ENCODE measurements at regions not wholly inside any gene's neighbourhood (a gene's known extent, or its start where the extent isn't known, plus 50 kb on each side); places are given as distances from the start of the nearest gene placed in this dataset.
"Not testable (repeated sequence)": the region's sequence is repeated elsewhere in the genome, so short reads cannot be mapped to it uniquely, and the experiment has no call there.

DNA sequence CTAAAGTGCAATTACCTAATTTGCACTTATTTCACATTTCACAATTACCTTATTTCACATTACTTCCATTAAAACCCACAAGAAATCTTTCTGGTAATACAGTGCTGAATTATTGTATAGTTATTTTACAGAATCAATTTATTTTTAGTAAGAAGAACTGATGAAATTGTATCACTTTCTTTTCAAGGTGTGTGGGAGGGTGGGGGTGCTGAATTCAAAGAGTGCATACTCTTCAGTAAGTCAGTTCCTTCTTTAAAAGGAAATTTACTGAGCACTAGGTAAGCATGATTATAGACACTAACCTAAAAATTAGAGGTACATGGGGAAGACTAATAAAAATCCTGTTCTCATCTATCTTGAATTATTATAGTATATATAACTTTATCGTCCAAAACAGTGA is 731.6 kb upstream of the ADGRL4 start:
- Histone ChIP-seq H3K36me3 (ENCODE audit: insufficient read depth, low read length) (no peaks in the 10 kb centered on the region), H3K27me3 (ENCODE audit: control insufficient read depth in 1 of 2, insufficient read depth in 2 of 2, low read length in 2 of 2) (no peaks in the 10 kb centered on the region), H3K27ac (ENCODE audit: low read depth, low read length) (no peak overlapping the region), H3K9me3 (ENCODE audit: low read length) (no peaks in the 10 kb centered on the region), H3K9ac (ENCODE audit: low read length) (no peak overlapping the region), H3K4me3 (ENCODE audit: low read depth in 1 of 2, low read length in 2 of 2) (no peak overlapping the region), H3K4me1 (ENCODE audit: insufficient read depth, low read length) (no peaks in the 10 kb centered on the region)

DNA sequence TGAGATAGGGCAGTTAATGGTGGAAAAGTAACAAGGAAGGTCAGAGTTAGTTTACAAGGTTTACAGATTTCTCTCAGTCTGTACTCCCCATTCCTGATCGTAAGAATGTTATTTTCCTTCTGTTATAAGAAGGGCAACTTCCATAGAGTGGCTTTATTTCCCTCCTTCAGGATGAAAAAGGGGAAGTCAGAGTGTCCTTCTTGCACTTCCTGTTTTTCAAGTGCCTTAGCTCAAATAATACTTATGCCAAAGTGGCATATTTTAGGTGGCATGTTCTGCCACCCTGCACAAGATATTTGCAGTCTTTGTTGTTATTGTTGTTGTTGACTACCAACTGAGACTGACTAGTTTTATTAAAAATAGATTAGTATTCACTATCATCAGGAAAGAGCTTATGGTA is 730.7 kb upstream of the ADGRL4 start:
- Histone ChIP-seq H3K4me1 (ENCODE audit: insufficient read depth, low read length) (no peaks in the 10 kb centered on the region), H3K27ac (ENCODE audit: low read depth, low read length) (no peak overlapping the region), H3K27me3 (ENCODE audit: control insufficient read depth in 1 of 2, insufficient read depth in 2 of 2, low read length in 2 of 2) (no peaks in the 10 kb centered on the region), H3K4me3 (ENCODE audit: low read depth in 1 of 2, low read length in 2 of 2) (no peak overlapping the region), H3K9me3 (ENCODE audit: low read length) (no peaks in the 10 kb centered on the region), H3K9ac (ENCODE audit: low read length) (no peak overlapping the region), H3K36me3 (ENCODE audit: insufficient read depth, low read length) (no peaks in the 10 kb centered on the region)

- Histone ChIP-seq H3K27ac (ENCODE audit: low read depth, low read length) (no peak overlapping the region), H3K9me3 (ENCODE audit: low read length) (no peaks in the 10 kb centered on the region), H3K36me3 (ENCODE audit: insufficient read depth, low read length) (no peaks in the 10 kb centered on the region), H3K4me3 (ENCODE audit: low read depth in 1 of 2, low read length in 2 of 2) (no peak overlapping the region), H3K9ac (ENCODE audit: low read length) (no peak overlapping the region), H3K4me1 (ENCODE audit: insufficient read depth, low read length) (no peaks in the 10 kb centered on the region), H3K27me3 (ENCODE audit: control insufficient read depth in 1 of 2, insufficient read depth in 2 of 2, low read length in 2 of 2) (no peaks in the 10 kb centered on the region)
Measured at GRCh38 chr1:79732950-79733349, 726.4 kb upstream of the ADGRL4 start.

DNA sequence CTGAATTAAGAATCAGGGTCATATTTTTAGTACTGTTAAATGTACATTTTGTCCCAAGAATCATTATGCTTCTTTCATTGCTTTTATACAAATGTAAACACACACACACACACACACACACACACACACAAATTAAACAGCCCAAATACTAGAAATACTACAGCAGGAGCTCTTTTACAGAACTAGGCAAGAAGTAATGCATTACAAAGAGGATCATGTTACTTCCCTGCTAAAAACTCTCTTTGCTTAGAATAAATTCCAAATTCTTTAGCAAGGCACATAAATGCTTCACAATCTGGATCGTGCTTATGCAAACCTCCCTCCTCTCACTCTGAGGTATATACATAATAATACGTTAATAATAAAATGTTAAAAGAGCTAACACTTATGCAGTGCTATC is 720.4 kb upstream of the ADGRL4 start:
- Histone ChIP-seq H3K9me3 (ENCODE audit: low read length) (no peaks in the 10 kb centered on the region), H3K4me3 (ENCODE audit: low read depth in 1 of 2, low read length in 2 of 2) (no peak overlapping the region), H3K36me3 (ENCODE audit: insufficient read depth, low read length) (no peaks in the 10 kb centered on the region), H3K9ac (ENCODE audit: low read length) (no peak overlapping the region), H3K27me3 (ENCODE audit: control insufficient read depth in 1 of 2, insufficient read depth in 2 of 2, low read length in 2 of 2) (no peaks in the 10 kb centered on the region), H3K4me1 (ENCODE audit: insufficient read depth, low read length) (no peaks in the 10 kb centered on the region), H3K27ac (ENCODE audit: low read depth, low read length) (no peak overlapping the region)

- Histone ChIP-seq H3K9me3 (ENCODE audit: low read length) (no peaks in the 10 kb centered on the region), H3K27ac (ENCODE audit: low read depth, low read length) (no peak overlapping the region), H3K4me1 (ENCODE audit: insufficient read depth, low read length) (no peaks in the 10 kb centered on the region), H3K36me3 (ENCODE audit: insufficient read depth, low read length) (no peaks in the 10 kb centered on the region), H3K27me3 (ENCODE audit: control insufficient read depth in 1 of 2, insufficient read depth in 2 of 2, low read length in 2 of 2) (no peaks in the 10 kb centered on the region), H3K9ac (ENCODE audit: low read length) (no peak overlapping the region), H3K4me3 (ENCODE audit: low read depth in 1 of 2, low read length in 2 of 2) (no peak overlapping the region)
Measured at GRCh38 chr1:79726321-79726720, 719.8 kb upstream of the ADGRL4 start.

GRCh38 chr1:79716447-79716846 is 709.9 kb upstream of the ADGRL4 start:
- Histone ChIP-seq H3K4me1 (ENCODE audit: insufficient read depth, low read length) (no peaks in the 10 kb centered on the region), H3K36me3 (ENCODE audit: insufficient read depth, low read length) (no peaks in the 10 kb centered on the region), H3K4me3 (ENCODE audit: low read depth in 1 of 2, low read length in 2 of 2) (no peak overlapping the region), H3K9ac (ENCODE audit: low read length) (no peak overlapping the region), H3K27me3 (ENCODE audit: control insufficient read depth in 1 of 2, insufficient read depth in 2 of 2, low read length in 2 of 2) (no peaks in the 10 kb centered on the region), H3K9me3 (ENCODE audit: low read length) (no peaks in the 10 kb centered on the region), H3K27ac (ENCODE audit: low read depth, low read length) (no peak overlapping the region)

- no peaks in the 10 kb centered on the region for H3K4me1 ChIP-seq (ENCODE audit: insufficient read depth, low read length)
- H3K36me3 ChIP-seq (ENCODE audit: insufficient read depth, low read length) = no peaks in the 10 kb centered on the region
- no peaks in the 10 kb centered on the region for H3K27me3 ChIP-seq (ENCODE audit: control insufficient read depth in 1 of 2, insufficient read depth in 2 of 2, low read length in 2 of 2)
- no peak overlapping the region for H3K27ac ChIP-seq (ENCODE audit: low read depth, low read length)
- H3K9me3 ChIP-seq (ENCODE audit: low read length) = no peaks in the 10 kb centered on the region
- no peak overlapping the region for H3K9ac ChIP-seq (ENCODE audit: low read length)
- no peak overlapping the region for H3K4me3 ChIP-seq (ENCODE audit: low read depth in 1 of 2, low read length in 2 of 2)
Measured at GRCh38 chr1:79714664-79715063, 708.1 kb upstream of the ADGRL4 start.

DNA sequence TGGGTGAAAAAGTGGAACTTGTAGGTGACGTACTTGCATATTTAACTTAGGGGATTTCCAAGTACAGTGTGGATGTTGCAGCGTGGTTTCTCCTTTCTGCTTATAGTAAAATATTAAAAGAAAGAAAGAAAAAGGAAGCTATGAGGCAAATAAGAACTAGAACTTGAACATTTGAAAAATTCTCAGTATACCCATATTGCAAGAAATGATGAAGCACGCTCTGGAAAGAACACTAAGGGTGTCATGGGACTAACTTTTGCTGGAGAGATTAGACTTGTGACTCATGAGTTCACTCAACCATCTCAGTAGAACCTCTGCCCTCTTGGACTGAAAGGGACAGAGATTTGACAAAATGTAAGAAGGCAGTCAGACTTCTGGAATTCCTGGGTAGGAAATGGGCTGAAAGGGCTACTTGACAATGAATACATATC is 704.5 kb upstream of the ADGRL4 start:
- H3K36me3 ChIP-seq (ENCODE audit: insufficient read depth, low read length) = no peaks in the 10 kb centered on the region
- no peak overlapping the region for H3K9ac ChIP-seq (ENCODE audit: low read length)
- no peaks in the 10 kb centered on the region for H3K4me1 ChIP-seq (ENCODE audit: insufficient read depth, low read length)
- no peaks in the 10 kb centered on the region for H3K27me3 ChIP-seq (ENCODE audit: control insufficient read depth in 1 of 2, insufficient read depth in 2 of 2, low read length in 2 of 2)
- H3K9me3 ChIP-seq (ENCODE audit: low read length) = no peaks in the 10 kb centered on the region
- no peak overlapping the region for H3K27ac ChIP-seq (ENCODE audit: low read depth, low read length)
- no peak overlapping the region for H3K4me3 ChIP-seq (ENCODE audit: low read depth in 1 of 2, low read length in 2 of 2)

- Histone ChIP-seq H3K4me1 (ENCODE audit: insufficient read depth, low read length) (no peaks in the 10 kb centered on the region), H3K27ac (ENCODE audit: low read depth, low read length) (no peak overlapping the region), H3K36me3 (ENCODE audit: insufficient read depth, low read length) (no peaks in the 10 kb centered on the region)
Measured at GRCh38 chr1:79708646-79709265, 702.2 kb upstream of the ADGRL4 start.

DNA sequence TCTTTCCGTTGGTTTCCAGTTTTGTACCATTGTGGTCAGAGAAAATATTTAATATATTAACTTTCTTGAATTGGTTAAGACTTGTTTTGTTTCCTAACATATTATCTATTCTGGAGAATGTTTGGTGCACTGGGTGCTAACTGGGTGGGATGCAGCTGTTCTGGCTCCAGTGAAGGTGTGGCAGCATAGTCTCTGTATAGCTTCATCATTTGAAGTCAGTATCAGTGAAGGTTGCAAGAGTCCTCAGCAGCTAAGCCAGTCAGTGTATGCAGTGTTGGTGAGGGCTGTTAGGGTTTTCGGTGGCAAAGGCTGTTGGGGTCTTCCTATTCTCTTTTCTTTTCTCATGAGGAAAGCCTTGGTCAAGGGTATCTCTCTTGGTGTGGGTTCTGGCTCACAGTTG is 698.7 kb upstream of the ADGRL4 start:
- Histone ChIP-seq H3K4me3 (ENCODE audit: low read depth in 1 of 2, low read length in 2 of 2) (no peak overlapping the region), H3K36me3 (ENCODE audit: insufficient read depth, low read length) (no peaks in the 10 kb centered on the region), H3K27ac (ENCODE audit: low read depth, low read length) (no peak overlapping the region), H3K9ac (ENCODE audit: low read length) (no peak overlapping the region), H3K27me3 (ENCODE audit: control insufficient read depth in 1 of 2, insufficient read depth in 2 of 2, low read length in 2 of 2) (no peaks in the 10 kb centered on the region), H3K4me1 (ENCODE audit: insufficient read depth, low read length) (no peaks in the 10 kb centered on the region), H3K9me3 (ENCODE audit: low read length) (no peaks in the 10 kb centered on the region)

More at GRCh38 chr1:79708646-79709265, 702.2 kb upstream of the ADGRL4 start:
- no peak overlapping the region for H3K9ac ChIP-seq (ENCODE audit: low read length)
- no peaks in the 10 kb centered on the region for H3K27me3 ChIP-seq (ENCODE audit: control insufficient read depth in 1 of 2, insufficient read depth in 2 of 2, low read length in 2 of 2)
- H3K4me3 ChIP-seq (ENCODE audit: low read depth in 1 of 2, low read length in 2 of 2) = no peak overlapping the region
- no peaks in the 10 kb centered on the region for H3K9me3 ChIP-seq (ENCODE audit: low read length)

GRCh38 chr1:79704067-79704466 is 697.5 kb upstream of the ADGRL4 start:
- Histone ChIP-seq H3K9ac (ENCODE audit: low read length) (no peak overlapping the region), H3K27ac (ENCODE audit: low read depth, low read length) (no peak overlapping the region), H3K4me1 (ENCODE audit: insufficient read depth, low read length) (no peaks in the 10 kb centered on the region), H3K4me3 (ENCODE audit: low read depth in 1 of 2, low read length in 2 of 2) (no peak overlapping the region), H3K27me3 (ENCODE audit: control insufficient read depth in 1 of 2, insufficient read depth in 2 of 2, low read length in 2 of 2) (no peaks in the 10 kb centered on the region), H3K36me3 (ENCODE audit: insufficient read depth, low read length) (no peaks in the 10 kb centered on the region), H3K9me3 (ENCODE audit: low read length) (no peaks in the 10 kb centered on the region)

- H3K4me1 ChIP-seq (ENCODE audit: insufficient read depth, low read length); H3K36me3 ChIP-seq (ENCODE audit: insufficient read depth, low read length); H3K9ac ChIP-seq (ENCODE audit: low read length); H3K4me3 ChIP-seq (ENCODE audit: low read depth in 1 of 2, low read length in 2 of 2); H3K27me3 ChIP-seq (ENCODE audit: control insufficient read depth in 1 of 2, insufficient read depth in 2 of 2, low read length in 2 of 2); H3K27ac ChIP-seq (ENCODE audit: low read depth, low read length); H3K9me3 ChIP-seq (ENCODE audit: low read length): not testable (repeated sequence)
Measured at GRCh38 chr1:79702336-79702999, 695.9 kb upstream of the ADGRL4 start.
